ENCODE measurements at regions not wholly inside any gene's neighbourhood (a gene's known extent, or its start where the extent isn't known, plus 50 kb on each side); places are given as distances from the start of the nearest gene placed in this dataset.

GRCh38 chr15:60257591-60258159, 140.1 kb downstream of the ANXA2 start:
- Histone ChIP-seq H3K4me3 (ENCODE audit: low read depth, low read length) (no peak overlapping the region), H3K27me3 (ENCODE audit: control insufficient read depth, insufficient read depth, low read length) (no peaks in the 10 kb centered on the region), H3K36me3 (ENCODE audit: control insufficient read depth, insufficient read depth, low read length) (no peaks in the 10 kb centered on the region)
- no peak for DNase-seq (ENCODE audit: low read depth)
- TF ChIP-seq CTCF (IDR thresholded peaks at IDR 0.05; ENCODE audit: insufficient read depth, low read length, poor library complexity, severe bottlenecking) = no peak

GRCh38 chr15:60259469-60259868, 138.3 kb downstream of the ANXA2 start:
- H3K36me3 ChIP-seq (ENCODE audit: control insufficient read depth, insufficient read depth, low read length) = no peaks in the 10 kb centered on the region
- DNase-seq (ENCODE audit: low read depth) = no peak
- TF ChIP-seq CTCF (IDR thresholded peaks at IDR 0.05; ENCODE audit: insufficient read depth, low read length, poor library complexity, severe bottlenecking) = no peak
- H3K27me3 ChIP-seq (ENCODE audit: control insufficient read depth, insufficient read depth, low read length) = no peaks in the 10 kb centered on the region
- H3K4me3 ChIP-seq (ENCODE audit: low read depth, low read length) = no peak overlapping the region

- H3K27me3 ChIP-seq (ENCODE audit: control insufficient read depth, insufficient read depth, low read length) = no peaks in the 10 kb centered on the region
- DNase-seq (ENCODE audit: low read depth) = no peak
- H3K4me3 ChIP-seq (ENCODE audit: low read depth, low read length) = no peak overlapping the region
- TF ChIP-seq CTCF (IDR thresholded peaks at IDR 0.05; ENCODE audit: insufficient read depth, low read length, poor library complexity, severe bottlenecking) = no peak
- H3K36me3 ChIP-seq (ENCODE audit: control insufficient read depth, insufficient read depth, low read length) = no peaks in the 10 kb centered on the region
These were observed 133.7 kb downstream of the ANXA2 start for GRCh38 chr15:60264088-60264487.

DNA sequence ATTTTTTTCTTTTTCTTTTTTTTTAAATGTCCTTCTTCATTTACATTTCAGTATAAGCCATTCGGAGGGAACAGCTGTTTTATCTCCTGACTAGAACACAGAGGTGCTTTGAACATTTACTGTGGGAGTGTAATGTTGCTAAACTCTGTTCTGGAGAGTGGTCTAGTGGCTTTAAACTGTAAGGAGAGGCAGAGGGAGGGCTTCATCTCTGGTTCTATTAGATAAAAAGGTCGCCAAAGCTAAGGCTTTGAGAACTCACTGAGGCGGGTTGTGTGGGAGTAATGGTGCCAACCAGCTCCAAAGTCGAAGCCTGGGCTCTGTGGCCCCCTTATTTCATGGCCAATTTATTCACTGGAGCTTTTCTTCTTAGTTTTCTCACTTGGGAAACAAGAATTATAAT, 133.2 kb downstream of the ANXA2 start:
- Histone ChIP-seq H3K4me3 (ENCODE audit: low read depth, low read length) (no peak overlapping the region), H3K36me3 (ENCODE audit: control insufficient read depth, insufficient read depth, low read length) (no peaks in the 10 kb centered on the region), H3K27me3 (ENCODE audit: control insufficient read depth, insufficient read depth, low read length) (no peaks in the 10 kb centered on the region)
- TF ChIP-seq CTCF (IDR thresholded peaks at IDR 0.05; ENCODE audit: insufficient read depth, low read length, poor library complexity, severe bottlenecking) = no peak
- DNase-seq (ENCODE audit: low read depth) = no peak

DNA sequence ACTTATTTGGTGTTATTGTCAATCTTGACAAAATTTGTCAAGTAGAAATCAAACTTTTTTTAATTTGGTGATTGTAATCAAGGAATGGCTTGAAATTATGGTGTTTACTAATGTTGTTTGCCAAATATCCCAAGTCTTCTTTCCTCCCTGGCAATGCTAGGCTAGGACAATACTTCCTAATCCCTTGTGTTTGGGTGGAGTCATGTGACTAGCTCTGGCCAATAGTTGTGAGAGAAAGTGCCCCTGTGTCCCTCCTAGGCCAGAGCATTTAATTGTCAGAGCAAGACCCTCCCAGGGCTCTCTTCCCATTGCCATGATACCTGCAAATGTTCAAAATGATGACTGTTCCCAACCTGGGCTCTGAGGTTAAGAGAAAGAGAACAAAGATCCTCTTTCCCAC, 132.7 kb downstream of the ANXA2 start:
- DNase-seq (ENCODE audit: low read depth) = no peak
- TF ChIP-seq CTCF (IDR thresholded peaks at IDR 0.05; ENCODE audit: insufficient read depth, low read length, poor library complexity, severe bottlenecking) = no peak
- no peaks in the 10 kb centered on the region for H3K27me3 ChIP-seq (ENCODE audit: control insufficient read depth, insufficient read depth, low read length)
- H3K36me3 ChIP-seq (ENCODE audit: control insufficient read depth, insufficient read depth, low read length) = no peaks in the 10 kb centered on the region
- no peak overlapping the region for H3K4me3 ChIP-seq (ENCODE audit: low read depth, low read length)

- no peak for TF ChIP-seq CTCF (IDR thresholded peaks at IDR 0.05; ENCODE audit: insufficient read depth, low read length, poor library complexity, severe bottlenecking)
- DNase-seq (ENCODE audit: low read depth) = no peak
- no peaks in the 10 kb centered on the region for H3K36me3 ChIP-seq (ENCODE audit: control insufficient read depth, insufficient read depth, low read length)
- no peak overlapping the region for H3K4me3 ChIP-seq (ENCODE audit: low read depth, low read length)
- H3K27me3 ChIP-seq (ENCODE audit: control insufficient read depth, insufficient read depth, low read length) = no peaks in the 10 kb centered on the region
These were observed 125.2 kb downstream of the ANXA2 start for GRCh38 chr15:60272623-60273022.

Data from kidney epithelial cell (primary cell).